ENCODE measurements at regions not wholly inside any gene's neighbourhood (a gene's known extent, or its start where the extent isn't known, plus 50 kb on each side); places are given as distances from the start of the nearest gene placed in this dataset.

DNA sequence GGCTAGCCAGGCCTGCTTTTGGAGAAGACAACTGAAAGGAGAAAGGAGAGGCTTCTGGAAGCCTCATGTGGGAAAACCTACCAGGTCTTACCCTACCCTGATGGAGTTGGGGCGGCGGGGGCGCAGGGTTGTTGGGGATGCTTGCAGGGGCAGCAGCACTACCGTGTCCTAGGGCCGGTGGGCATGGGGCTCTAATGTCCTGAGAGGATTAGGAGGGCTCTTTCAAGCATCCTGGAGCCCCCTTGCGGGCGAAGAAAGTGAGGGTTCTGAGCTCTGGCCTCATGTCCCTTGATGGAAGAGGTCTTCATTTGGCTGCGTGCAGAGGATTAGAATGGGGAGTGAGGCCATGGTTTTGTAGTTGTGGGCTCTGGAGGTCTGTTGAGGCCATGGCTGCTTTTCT is 86.9 kb upstream of the PITX1 start:
- H3K27me3 ChIP-seq: no peaks in the 10 kb centered on the region
- TF ChIP-seq POLR2AphosphoS5 (IDR thresholded peaks at IDR 0.05): no peak
- no peak for TF ChIP-seq POLR2A (IDR thresholded peaks at IDR 0.05)
- TF ChIP-seq, protein P1, sequence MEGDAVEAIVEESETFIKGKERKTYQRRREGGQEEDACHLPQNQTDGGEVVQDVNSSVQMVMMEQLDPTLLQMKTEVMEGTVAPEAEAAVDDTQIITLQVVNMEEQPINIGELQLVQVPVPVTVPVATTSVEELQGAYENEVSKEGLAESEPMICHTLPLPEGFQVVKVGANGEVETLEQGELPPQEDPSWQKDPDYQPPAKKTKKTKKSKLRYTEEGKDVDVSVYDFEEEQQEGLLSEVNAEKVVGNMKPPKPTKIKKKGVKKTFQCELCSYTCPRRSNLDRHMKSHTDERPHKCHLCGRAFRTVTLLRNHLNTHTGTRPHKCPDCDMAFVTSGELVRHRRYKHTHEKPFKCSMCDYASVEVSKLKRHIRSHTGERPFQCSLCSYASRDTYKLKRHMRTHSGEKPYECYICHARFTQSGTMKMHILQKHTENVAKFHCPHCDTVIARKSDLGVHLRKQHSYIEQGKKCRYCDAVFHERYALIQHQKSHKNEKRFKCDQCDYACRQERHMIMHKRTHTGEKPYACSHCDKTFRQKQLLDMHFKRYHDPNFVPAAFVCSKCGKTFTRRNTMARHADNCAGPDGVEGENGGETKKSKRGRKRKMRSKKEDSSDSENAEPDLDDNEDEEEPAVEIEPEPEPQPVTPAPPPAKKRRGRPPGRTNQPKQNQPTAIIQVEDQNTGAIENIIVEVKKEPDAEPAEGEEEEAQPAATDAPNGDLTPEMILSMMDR (IDR thresholded peaks at IDR 0.05): no peak
- no peak for TF ChIP-seq EP300 (IDR thresholded peaks at IDR 0.05; ENCODE audit: low read depth)
- in situ Hi-C loops (cut with MboI; ENCODE audit: low pct_ligation_motif_present in 1 of 4, low pct_unique_long_range_greater_than_20kb in 1 of 4, low sequenced_read_pairs in 3 of 4): no loop called here
- H3K27ac ChIP-seq: no peak overlapping the region
- WGBS, 2 donors (ENCODE audit: low coverage in 1 of 2): 95% methylated on average over 8 of the region's 8 CpGs; no CpG with 5 or more reads in 1 of the 2 donors
- intact Hi-C loops (cut with DNase I; ENCODE audit: low total_unique reads): no loop called here
- no peaks in the 10 kb centered on the region for H3K9me3 ChIP-seq
- DNase-seq: no peak
- no peak overlapping the region for H3K4me3 ChIP-seq
- no peaks in the 10 kb centered on the region for H3K36me3 ChIP-seq
- no peaks in the 10 kb centered on the region for H3K4me1 ChIP-seq

DNA sequence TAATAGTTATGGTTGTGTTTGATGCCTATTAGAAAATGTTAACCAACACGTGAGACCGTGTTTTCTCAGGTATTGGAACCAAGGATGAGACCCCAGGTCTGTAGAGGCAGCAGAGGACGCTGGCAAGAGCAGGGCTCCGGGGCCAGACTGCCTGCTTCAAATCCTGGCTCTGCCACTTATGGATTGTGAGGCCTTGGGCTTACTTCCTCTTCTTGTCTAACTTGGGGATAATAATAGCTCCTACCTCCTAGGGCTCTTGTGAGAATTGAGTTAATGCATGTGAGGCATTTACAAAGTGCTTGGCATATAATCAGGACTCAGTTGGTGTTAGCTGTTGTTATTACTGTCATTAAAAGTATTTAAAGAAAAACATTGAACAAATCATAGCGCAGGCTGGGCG is 85.5 kb upstream of the PITX1 start:
- Histone ChIP-seq H3K9me3 (no peaks in the 10 kb centered on the region), H3K27ac (no peak overlapping the region), H3K4me3 (no peak overlapping the region), H3K36me3 (no peaks in the 10 kb centered on the region), H3K4me1 (no peaks in the 10 kb centered on the region), H3K27me3 (no peaks in the 10 kb centered on the region)
- in situ Hi-C loops (cut with MboI; ENCODE audit: low pct_ligation_motif_present in 1 of 4, low pct_unique_long_range_greater_than_20kb in 1 of 4, low sequenced_read_pairs in 3 of 4) (no loop called here), intact Hi-C loops (cut with DNase I; ENCODE audit: low total_unique reads) (no loop called here)
- TF ChIP-seq POLR2A (IDR thresholded peaks at IDR 0.05) (no peak), POLR2AphosphoS5 (IDR thresholded peaks at IDR 0.05) (no peak), EP300 (IDR thresholded peaks at IDR 0.05; ENCODE audit: low read depth) (no peak)
- TF ChIP-seq, protein P1 (IDR thresholded peaks at IDR 0.05): no peak
- no peak for DNase-seq
- 82 to 88% methylated on average over 2 to 6 of the region's 6 CpGs for WGBS, 2 donors (ENCODE audit: low coverage in 1 of 2)

DNA sequence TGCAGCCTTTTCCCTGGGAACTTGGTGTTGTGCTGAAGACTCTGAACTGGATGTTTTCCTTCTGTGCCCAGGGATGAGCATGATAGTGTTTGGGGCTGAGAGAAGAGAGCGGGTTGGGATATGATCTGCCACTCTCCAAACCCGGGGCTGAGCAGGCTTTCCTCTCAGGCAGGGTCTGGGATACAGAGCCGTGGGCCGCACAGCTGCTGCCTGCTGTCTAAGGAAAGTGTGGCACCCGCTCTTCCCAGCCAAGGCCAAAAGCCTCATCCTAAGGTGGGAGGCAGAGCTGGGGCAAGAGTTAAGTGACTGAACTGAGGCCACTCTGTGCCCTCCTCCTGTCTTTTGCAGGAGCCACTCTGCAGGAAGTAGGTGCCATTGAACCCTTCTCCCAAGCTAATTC is 83.6 kb upstream of the PITX1 start:
- intact Hi-C loops (cut with DNase I; ENCODE audit: low total_unique reads): no loop called here
- 33 to 71% methylated on average over 4 to 5 of the region's 5 CpGs for WGBS, 2 donors (ENCODE audit: low coverage in 1 of 2)
- no peak for DNase-seq
- Histone ChIP-seq H3K27me3 (no peaks in the 10 kb centered on the region), H3K9me3 (no peaks in the 10 kb centered on the region), H3K36me3 (no peaks in the 10 kb centered on the region), H3K4me3 (no peak overlapping the region), H3K4me1 (no peaks in the 10 kb centered on the region), H3K27ac (peak overlapping the region in 1 of 4 donors; percentile 17)
- in situ Hi-C loops (cut with MboI; ENCODE audit: low pct_ligation_motif_present in 1 of 4, low pct_unique_long_range_greater_than_20kb in 1 of 4, low sequenced_read_pairs in 3 of 4): no loop called here
- TF ChIP-seq, protein P1 (IDR thresholded peaks at IDR 0.05): no peak
- TF ChIP-seq POLR2AphosphoS5 (IDR thresholded peaks at IDR 0.05): no peak
- TF ChIP-seq POLR2A (IDR thresholded peaks at IDR 0.05): no peak
- no peak for TF ChIP-seq EP300 (IDR thresholded peaks at IDR 0.05; ENCODE audit: low read depth)

DNA sequence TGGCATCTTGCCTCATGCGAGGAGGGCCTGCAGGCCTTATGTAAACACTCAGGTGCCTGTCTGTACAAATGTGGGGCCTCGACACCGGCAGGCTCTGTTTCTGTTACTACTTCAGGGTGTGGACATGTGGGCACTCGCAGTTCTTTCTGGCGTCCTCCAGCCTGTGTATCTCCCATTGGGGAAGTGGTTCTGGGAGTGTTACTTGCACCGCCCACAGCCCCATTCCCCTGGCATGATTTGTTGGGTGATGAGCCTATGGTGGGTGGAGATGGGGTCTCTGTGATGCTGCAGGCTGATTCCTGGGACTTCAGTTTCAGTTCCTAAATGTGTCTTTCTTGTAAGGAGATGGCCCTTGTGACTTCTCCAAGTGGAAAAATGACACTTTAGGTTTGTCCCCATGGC is 82.1 kb upstream of the PITX1 start:
- H3K36me3 ChIP-seq: no peaks in the 10 kb centered on the region
- H3K27me3 ChIP-seq: no peaks in the 10 kb centered on the region
- no peak for DNase-seq
- 74% methylated on average over 6 of the region's 6 CpGs; no CpG with 5 or more reads in 1 of the 2 donors for WGBS, 2 donors (ENCODE audit: low coverage in 1 of 2)
- in situ Hi-C loops (cut with MboI; ENCODE audit: low pct_ligation_motif_present in 1 of 4, low pct_unique_long_range_greater_than_20kb in 1 of 4, low sequenced_read_pairs in 3 of 4): no loop called here
- H3K27ac ChIP-seq: peak overlapping the region; percentile 26 to 51 (median 34)
- H3K4me3 ChIP-seq: no peak overlapping the region
- H3K9me3 ChIP-seq: no peaks in the 10 kb centered on the region
- H3K4me1 ChIP-seq: no peaks in the 10 kb centered on the region
- TF ChIP-seq POLR2AphosphoS5 (IDR thresholded peaks at IDR 0.05): no peak
- TF ChIP-seq, protein P1 (IDR thresholded peaks at IDR 0.05): no peak
- no peak for TF ChIP-seq EP300 (IDR thresholded peaks at IDR 0.05; ENCODE audit: low read depth)
- no peak for TF ChIP-seq POLR2A (IDR thresholded peaks at IDR 0.05)
- intact Hi-C loops (cut with DNase I; ENCODE audit: low total_unique reads): no loop called here
